Thoracic aorta (tissue), 2 donors: ENCODE measurements at regions not wholly inside any gene's neighbourhood (a gene's known extent, or its start where the extent isn't known, plus 50 kb on each side); places are given as distances from the start of the nearest gene placed in this dataset.

Source experiments
- ATAC-seq: fragments of 150-250 bp; one replicate; pipeline ENCODE4 v1.8.0; 2017; ENCODE audit warnings: low read depth; ENCODE audit not compliant: insufficient number of reproducible peaks, low FRiP score
- DNase-seq: peaks from one replicate; pipeline ENCODE4 v3.0.0-alpha.2; 2020; ENCODE audit warnings: low spot score
- H3K27ac ChIP-seq, 2 donors: fragments of 200-600 bp; sonication (generic); 1 replicate in 1 of 2; 2 replicates in 1 of 2; pipeline ENCODE4 v1.5.1; 2016; ENCODE audit warnings: mild to moderate bottlenecking in 2 of 2, moderate library complexity in 2 of 2
- H3K27me3 ChIP-seq: fragments of 200-600 bp; sonication (generic); replicated peaks from 2 replicates; pipeline ENCODE4 v1.6.0; 2016; ENCODE audit warnings: mild to moderate bottlenecking; ENCODE audit not compliant: insufficient read depth
- H3K36me3 ChIP-seq: fragments of 200-600 bp; sonication (generic); one replicate; pipeline ENCODE4 v1.5.1; 2016
- H3K4me1 ChIP-seq, 2 donors: fragments of 200-600 bp; sonication (generic); 1 replicate in 1 of 2; 2 replicates in 1 of 2; pipeline versions ENCODE4 v1.5.1 to v1.6.0; 2016; ENCODE audit warnings: low read depth in 2 of 2, mild to moderate bottlenecking in 1 of 2; ENCODE audit not compliant: control insufficient read depth in 1 of 2
- H3K4me3 ChIP-seq: fragments of 200-600 bp; sonication (generic); 2 replicates; pipeline ENCODE4 v1.5.1; 2016; ENCODE audit warnings: mild to moderate bottlenecking
- H3K9me3 ChIP-seq: fragments of 200-600 bp; sonication (generic); 2 replicates; pipeline ENCODE4 v1.5.1; 2016
- CTCF ChIP-seq: fragments of 200-600 bp; sonication (generic); IDR thresholded peaks from one replicate; pipeline ENCODE4 v1.5.1; 2019; ENCODE audit warnings: antibody characterized with exemption

GRCh38 chr2:235170016-235170415 is 218.2 kb downstream of the SH3BP4 start:
- H3K36me3 ChIP-seq, result no peaks in the 10 kb centered on the region
- DNase-seq (no peak), ATAC-seq (no peak)
- no peaks in the 10 kb centered on the region for H3K9me3 ChIP-seq
- no peaks in the 10 kb centered on the region for H3K4me1 ChIP-seq
- H3K27ac ChIP-seq, result no peak overlapping the region
- H3K4me3 ChIP-seq, result no peak overlapping the region
- TF ChIP-seq CTCF, result no peak
- no peaks in the 10 kb centered on the region for H3K27me3 ChIP-seq

GRCh38 chr2:235170536-235171521 is 219.0 kb downstream of the SH3BP4 start:
- no peaks in the 10 kb centered on the region for H3K4me1 ChIP-seq
- no peaks in the 10 kb centered on the region for H3K27me3 ChIP-seq
- no peak for TF ChIP-seq CTCF
- no peaks in the 10 kb centered on the region for H3K36me3 ChIP-seq
- ATAC-seq (no peak), DNase-seq (no peak)
- no peaks in the 10 kb centered on the region for H3K9me3 ChIP-seq
- H3K4me3 ChIP-seq, result no peak overlapping the region
- no peak overlapping the region for H3K27ac ChIP-seq

- no peak overlapping the region for H3K27ac ChIP-seq
- DNase-seq (no peak), ATAC-seq (no peak)
- TF ChIP-seq CTCF, result no peak
- no peaks in the 10 kb centered on the region for H3K4me1 ChIP-seq
- H3K27me3 ChIP-seq, result no peaks in the 10 kb centered on the region
- no peaks in the 10 kb centered on the region for H3K9me3 ChIP-seq
- H3K36me3 ChIP-seq, result no peaks in the 10 kb centered on the region
- no peak overlapping the region for H3K4me3 ChIP-seq
Measured at GRCh38 chr2:235171550-235172031, 219.8 kb downstream of the SH3BP4 start.

GRCh38 chr2:235180642-235181041 is 228.8 kb downstream of the SH3BP4 start:
- no peaks in the 10 kb centered on the region for H3K36me3 ChIP-seq
- no peak overlapping the region for H3K27ac ChIP-seq
- H3K4me1 ChIP-seq, result no peaks in the 10 kb centered on the region
- no peaks in the 10 kb centered on the region for H3K27me3 ChIP-seq
- DNase-seq (no peak), ATAC-seq (no peak)
- no peak overlapping the region for H3K4me3 ChIP-seq
- no peak for TF ChIP-seq CTCF
- H3K9me3 ChIP-seq, result no peaks in the 10 kb centered on the region

GRCh38 chr2:235183786-235184185 is 232.0 kb downstream of the SH3BP4 start:
- TF ChIP-seq CTCF, result no peak
- Histone ChIP-seq H3K27ac (no peak overlapping the region), H3K27me3 (no peaks in the 10 kb centered on the region), H3K4me3 (no peak overlapping the region), H3K4me1 (no peaks in the 10 kb centered on the region), H3K9me3 (no peaks in the 10 kb centered on the region), H3K36me3 (no peaks in the 10 kb centered on the region)
- DNase-seq, result no peak
- no peak for ATAC-seq
